ENCODE measurements at regions not wholly inside any gene's neighbourhood (a gene's known extent, or its start where the extent isn't known, plus 50 kb on each side); places are given as distances from the start of the nearest gene placed in this dataset.

GRCh38 chrX:134721766-134722532, 63.7 kb upstream of the PLAC1 start:
- TF ChIP-seq CTCF (IDR thresholded peaks at IDR 0.05) (no peak), ZFX (IDR thresholded peaks at IDR 0.05; ENCODE audit: borderline replicate concordance) (no peak)
